H9 (cell line): ENCODE measurements at regions not wholly inside any gene's neighbourhood (a gene's known extent, or its start where the extent isn't known, plus 50 kb on each side); places are given as distances from the start of the nearest gene placed in this dataset.

Source experiments
- DNase-seq: peaks from one replicate; pipeline ENCODE4 v3.0.0-alpha.2; 2017
- H2AFZ ChIP-seq: one replicate; pipeline ENCODE4 v1.6.1; 2013; ENCODE audit warnings: mild to moderate bottlenecking, low read length, control low read depth, moderate library complexity
- H2AK5ac ChIP-seq: 2 replicates; pipeline ENCODE4 v1.6.1; 2013; ENCODE audit warnings: low read length, control low read depth, mixed read lengths; ENCODE audit not compliant: insufficient read length
- H2BK120ac ChIP-seq: one replicate; pipeline ENCODE4 v1.6.1; 2013; ENCODE audit warnings: low read depth, mild to moderate bottlenecking, low read length, control low read depth, inconsistent platforms; ENCODE audit not compliant: poor library complexity, severe bottlenecking
- H2BK12ac ChIP-seq: 2 replicates; pipeline ENCODE4 v1.6.1; 2013; ENCODE audit warnings: low read length, control low read depth, mixed read lengths, low read depth; ENCODE audit not compliant: insufficient read length
- H2BK15ac ChIP-seq: 2 replicates; pipeline ENCODE4 v1.6.1; 2013; ENCODE audit warnings: low read depth, low read length, control low read depth
- H2BK20ac ChIP-seq: one replicate; pipeline ENCODE4 v1.6.1; 2013; ENCODE audit warnings: low read depth, mild to moderate bottlenecking, low read length, control low read depth, inconsistent platforms; ENCODE audit not compliant: poor library complexity, severe bottlenecking
- H2BK5ac ChIP-seq: 2 replicates; pipeline ENCODE4 v1.6.1; 2013; ENCODE audit warnings: low read length, control low read depth, mixed read lengths; ENCODE audit not compliant: insufficient read length
- H3K14ac ChIP-seq: 2 replicates; pipeline ENCODE4 v1.6.1; 2013; ENCODE audit warnings: low read length, control low read depth; ENCODE audit not compliant: insufficient read depth
- H3K18ac ChIP-seq: 2 replicates; pipeline ENCODE4 v1.6.1; 2013; ENCODE audit warnings: low read depth, mild to moderate bottlenecking, mixed read lengths, low read length, control low read depth; ENCODE audit not compliant: insufficient read length
- H3K23ac ChIP-seq: 2 replicates; pipeline ENCODE4 v1.6.1; 2013; ENCODE audit warnings: low read length, control low read depth, mixed read lengths, low read depth; ENCODE audit not compliant: insufficient read length
- H3K23me2 ChIP-seq: 2 replicates; pipeline ENCODE4 v1.6.1; 2013; ENCODE audit warnings: low read depth, mild to moderate bottlenecking, mixed read lengths, low read length, control low read depth; ENCODE audit not compliant: insufficient read length, poor library complexity, severe bottlenecking
- H3K27ac ChIP-seq: 2 replicates; pipeline ENCODE4 v1.5.1; 2013; ENCODE audit warnings: low read length, control low read depth, mixed read lengths, low read depth; ENCODE audit not compliant: insufficient read length
- H3K27me3 ChIP-seq: 2 replicates; pipeline ENCODE4 v1.6.1; 2013; ENCODE audit warnings: low read length, control low read depth, inconsistent platforms; ENCODE audit not compliant: insufficient read depth
- H3K4ac ChIP-seq: 2 replicates; pipeline ENCODE4 v1.6.1; 2013; ENCODE audit warnings: low read depth, mild to moderate bottlenecking, control low read depth, inconsistent platforms, low read length, moderate library complexity
- H3K4me1 ChIP-seq: 2 replicates; pipeline ENCODE4 v1.6.1; 2013; ENCODE audit warnings: low read length, control low read depth, inconsistent platforms; ENCODE audit not compliant: insufficient read depth
- H3K4me2 ChIP-seq: 2 replicates; pipeline ENCODE4 v1.6.1; 2013; ENCODE audit warnings: low read length, control low read depth, mixed read lengths; ENCODE audit not compliant: insufficient read length, insufficient read depth
- H3K56ac ChIP-seq: 2 replicates; pipeline ENCODE4 v1.6.1; 2013; ENCODE audit warnings: low read depth, mild to moderate bottlenecking, mixed read lengths, low read length, control low read depth; ENCODE audit not compliant: insufficient read length
- H3K79me1 ChIP-seq: 2 replicates; pipeline ENCODE4 v1.6.1; 2013; ENCODE audit warnings: low read depth, mild to moderate bottlenecking, moderate library complexity, low read length, control low read depth, inconsistent platforms; ENCODE audit not compliant: insufficient read depth, poor library complexity, severe bottlenecking
- H3K79me2 ChIP-seq: 2 replicates; pipeline ENCODE4 v1.6.1; 2013; ENCODE audit warnings: low read length, control low read depth, inconsistent platforms; ENCODE audit not compliant: insufficient read depth
- H3K9ac ChIP-seq: 2 replicates; pipeline ENCODE4 v1.6.1; 2013; ENCODE audit warnings: low read length, control low read depth, mixed read lengths; ENCODE audit not compliant: insufficient read length; ENCODE audit errors: extremely low read depth
- H3K9me3 ChIP-seq: one replicate; pipeline ENCODE4 v1.6.1; 2013; ENCODE audit warnings: low read depth, low read length, inconsistent platforms; ENCODE audit not compliant: control insufficient read depth
- H3T11ph ChIP-seq: one replicate; pipeline ENCODE4 v1.6.1; 2013; ENCODE audit warnings: mild to moderate bottlenecking, low read length, control low read depth, inconsistent platforms
- H4K20me1 ChIP-seq: one replicate; pipeline ENCODE4 v1.6.1; 2013; ENCODE audit not compliant: control insufficient read depth, insufficient read length, insufficient read depth
- H4K5ac ChIP-seq: 2 replicates; pipeline ENCODE4 v1.6.1; 2013; ENCODE audit warnings: low read depth, mild to moderate bottlenecking, mixed read lengths, low read length, control low read depth; ENCODE audit not compliant: insufficient read length
- H4K8ac ChIP-seq: replicated peaks from 2 replicates; pipeline ENCODE4 v1.6.1; 2013; ENCODE audit warnings: low read length, control low read depth, mixed read lengths, low read depth; ENCODE audit not compliant: insufficient read length
- H4K91ac ChIP-seq: 2 replicates; pipeline ENCODE4 v1.6.1; 2013; ENCODE audit warnings: low read depth, mild to moderate bottlenecking, moderate library complexity, mixed read lengths, low read length, control low read depth; ENCODE audit not compliant: insufficient read length
- H3K27ac Mint-ChIP-seq, 3 experiments: 2 replicates in 2 of 3; 3 replicates in 1 of 3; pipeline ENCODE4 v1.8.0; 2020 to 2021; ENCODE audit warnings: mixed read lengths in 3 of 3, mild to moderate bottlenecking in 1 of 3, moderate library complexity in 1 of 3
- H3K27me3 Mint-ChIP-seq: 2 replicates; pipeline ENCODE4 v1.8.0; 2021; ENCODE audit warnings: low read depth, mild to moderate bottlenecking, moderate library complexity, mixed read lengths
- H3K36me3 Mint-ChIP-seq, 3 experiments: 2 replicates in 2 of 3; 3 replicates in 1 of 3; pipeline ENCODE4 v1.8.0; 2020 to 2021; ENCODE audit warnings: low read depth in 3 of 3, mixed read lengths in 3 of 3; ENCODE audit not compliant: insufficient read depth in 1 of 3
- H3K4me1 Mint-ChIP-seq, 2 experiments: 2 replicates each; pipeline ENCODE4 v1.8.0; 2020; ENCODE audit warnings: mixed read lengths in 2 of 2
- H3K4me3 Mint-ChIP-seq, 2 experiments: 2 replicates in 1 of 2; 3 replicates in 1 of 2; pipeline ENCODE4 v1.8.0; 2020 to 2021; ENCODE audit warnings: mild to moderate bottlenecking in 2 of 2, mixed read lengths in 2 of 2, moderate library complexity in 1 of 2
- H3K9me3 Mint-ChIP-seq, 2 experiments: 2 replicates in 1 of 2; 3 replicates in 1 of 2; pipeline ENCODE4 v1.8.0; 2020; ENCODE audit warnings: mild to moderate bottlenecking in 2 of 2, mixed read lengths in 2 of 2, moderate library complexity in 1 of 2
- WGBS: extraction: QIAGEN DNeasy Blood & Tissue Kit; methylation state at CpG from one replicate; pipeline ENCODE4 v1.1.7; 2013; ENCODE audit warnings: missing lambda C conversion rate, low lambda C conversion rate, mixed read lengths; ENCODE audit not compliant: insufficient read length; ENCODE audit errors: extremely low coverage; 5-methylcytosine and 5-hydroxymethylcytosine counted together
- TF ChIP-seq, protein P1 (sequence below): fragments of 200-600 bp; sonication (generic); conservative IDR thresholded peaks from 3 replicates; pipeline ENCODE4 v1.8.0; 2021; ENCODE audit warnings: antibody characterized with exemption, mild to moderate bottlenecking

DNA sequence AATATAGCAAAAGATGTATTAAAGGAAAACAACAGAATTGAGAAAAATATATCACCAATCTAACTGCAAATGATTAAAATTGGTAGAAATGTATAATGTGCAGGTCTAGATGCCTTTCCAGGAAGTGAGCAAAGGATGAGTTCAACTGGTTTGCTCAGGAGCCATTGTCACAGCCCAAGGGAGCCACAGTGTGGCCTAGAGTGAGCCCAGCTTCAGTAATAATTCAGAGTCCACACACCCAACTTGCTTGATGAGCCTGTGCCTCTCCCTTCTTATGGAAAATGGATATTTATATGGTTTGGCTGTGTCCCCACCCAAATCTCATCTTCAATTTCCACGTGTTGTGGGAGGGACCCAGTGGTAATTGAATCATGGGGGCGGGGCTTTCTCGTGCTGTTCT is 92.2 kb upstream of the ASAP2 start:
- no CpG with 5 or more reads among the region's 3 CpGs for WGBS
- no peak overlapping the region for H2BK5ac ChIP-seq
- H3K79me2 ChIP-seq, result no peaks in the 10 kb centered on the region
- H3K4me2 ChIP-seq, result no peak overlapping the region
- no peak overlapping the region for H2BK15ac ChIP-seq
- no peak overlapping the region for H3K18ac ChIP-seq
- no peak for DNase-seq
- no peak overlapping the region for H3K14ac ChIP-seq
- no peak overlapping the region for H3T11ph ChIP-seq
- no peak overlapping the region for H2BK20ac ChIP-seq
- no peaks in the 10 kb centered on the region for H3K79me1 ChIP-seq
- no peak overlapping the region for H2AK5ac ChIP-seq
- H4K8ac ChIP-seq, result no peak overlapping the region
- no peaks in the 10 kb centered on the region for H3K27me3 ChIP-seq
- H3K27me3 Mint-ChIP-seq, result no peaks in the 10 kb centered on the region; the same call in 1 of the 2 replicates
- no peaks in the 10 kb centered on the region for H3K9me3 ChIP-seq
- no peaks in the 10 kb centered on the region for H4K20me1 ChIP-seq
- no peak overlapping the region for H3K27ac ChIP-seq
- no peak overlapping the region for H3K4me3 Mint-ChIP-seq
- no peak overlapping the region for H3K9ac ChIP-seq
- no peak overlapping the region for H4K91ac ChIP-seq
- H4K5ac ChIP-seq, result no peak overlapping the region
- no peak overlapping the region for H2BK12ac ChIP-seq
- H3K4ac ChIP-seq, result no peak overlapping the region
- H3K9me3 Mint-ChIP-seq, result no peaks in the 10 kb centered on the region
- H3K23me2 ChIP-seq, result no peaks in the 10 kb centered on the region
- TF ChIP-seq, protein P1, sequence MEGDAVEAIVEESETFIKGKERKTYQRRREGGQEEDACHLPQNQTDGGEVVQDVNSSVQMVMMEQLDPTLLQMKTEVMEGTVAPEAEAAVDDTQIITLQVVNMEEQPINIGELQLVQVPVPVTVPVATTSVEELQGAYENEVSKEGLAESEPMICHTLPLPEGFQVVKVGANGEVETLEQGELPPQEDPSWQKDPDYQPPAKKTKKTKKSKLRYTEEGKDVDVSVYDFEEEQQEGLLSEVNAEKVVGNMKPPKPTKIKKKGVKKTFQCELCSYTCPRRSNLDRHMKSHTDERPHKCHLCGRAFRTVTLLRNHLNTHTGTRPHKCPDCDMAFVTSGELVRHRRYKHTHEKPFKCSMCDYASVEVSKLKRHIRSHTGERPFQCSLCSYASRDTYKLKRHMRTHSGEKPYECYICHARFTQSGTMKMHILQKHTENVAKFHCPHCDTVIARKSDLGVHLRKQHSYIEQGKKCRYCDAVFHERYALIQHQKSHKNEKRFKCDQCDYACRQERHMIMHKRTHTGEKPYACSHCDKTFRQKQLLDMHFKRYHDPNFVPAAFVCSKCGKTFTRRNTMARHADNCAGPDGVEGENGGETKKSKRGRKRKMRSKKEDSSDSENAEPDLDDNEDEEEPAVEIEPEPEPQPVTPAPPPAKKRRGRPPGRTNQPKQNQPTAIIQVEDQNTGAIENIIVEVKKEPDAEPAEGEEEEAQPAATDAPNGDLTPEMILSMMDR, result no peak
- H2AFZ ChIP-seq, result no peak overlapping the region
- H3K36me3 Mint-ChIP-seq, result no peaks in the 10 kb centered on the region; a peak in 1 of 7 replicates
- no peak overlapping the region for H2BK120ac ChIP-seq
- peaks cover 11 to 24% of the 10 kb centered on the region in 2 experiments for H3K4me1 Mint-ChIP-seq
- H3K27ac Mint-ChIP-seq, result no peak overlapping the region
- no peak overlapping the region for H3K23ac ChIP-seq
- H3K56ac ChIP-seq, result no peak overlapping the region
- H3K4me1 ChIP-seq, result no peaks in the 10 kb centered on the region
